Omental fat pad (tissue), 3 donors: ENCODE measurements at regions not wholly inside any gene's neighbourhood (a gene's known extent, or its start where the extent isn't known, plus 50 kb on each side); places are given as distances from the start of the nearest gene placed in this dataset.

Experiments
- ATAC-seq: fragments of 150-250 bp; one replicate; pipeline ENCODE4 v1.9.1; 2016; ENCODE audit warnings: mild to moderate bottlenecking, moderate library complexity; ENCODE audit not compliant: low FRiP score
- DNase-seq: peaks from one replicate; pipeline ENCODE4 v3.0.0-alpha.2; 2019; ENCODE audit warnings: low spot score
- TF ChIP-seq, protein P1 (sequence below), 3 donors: fragments of 450-650 bp; IDR thresholded peaks; one replicate each; pipeline ENCODE4 v1.5.1; 2016 to 2017; ENCODE audit warnings: antibody characterized with exemption in 3 of 3, mild to moderate bottlenecking in 3 of 3, moderate library complexity in 2 of 3

- ATAC-seq, result no peak
These were observed 686.5 kb upstream of the CDH2 start for GRCh38 chr18:28863396-28863795.

GRCh38 chr18:28858248-28858647 lies 681.3 kb upstream of the CDH2 start:
- no peak for DNase-seq
- no peak for ATAC-seq
- TF ChIP-seq, protein P1, sequence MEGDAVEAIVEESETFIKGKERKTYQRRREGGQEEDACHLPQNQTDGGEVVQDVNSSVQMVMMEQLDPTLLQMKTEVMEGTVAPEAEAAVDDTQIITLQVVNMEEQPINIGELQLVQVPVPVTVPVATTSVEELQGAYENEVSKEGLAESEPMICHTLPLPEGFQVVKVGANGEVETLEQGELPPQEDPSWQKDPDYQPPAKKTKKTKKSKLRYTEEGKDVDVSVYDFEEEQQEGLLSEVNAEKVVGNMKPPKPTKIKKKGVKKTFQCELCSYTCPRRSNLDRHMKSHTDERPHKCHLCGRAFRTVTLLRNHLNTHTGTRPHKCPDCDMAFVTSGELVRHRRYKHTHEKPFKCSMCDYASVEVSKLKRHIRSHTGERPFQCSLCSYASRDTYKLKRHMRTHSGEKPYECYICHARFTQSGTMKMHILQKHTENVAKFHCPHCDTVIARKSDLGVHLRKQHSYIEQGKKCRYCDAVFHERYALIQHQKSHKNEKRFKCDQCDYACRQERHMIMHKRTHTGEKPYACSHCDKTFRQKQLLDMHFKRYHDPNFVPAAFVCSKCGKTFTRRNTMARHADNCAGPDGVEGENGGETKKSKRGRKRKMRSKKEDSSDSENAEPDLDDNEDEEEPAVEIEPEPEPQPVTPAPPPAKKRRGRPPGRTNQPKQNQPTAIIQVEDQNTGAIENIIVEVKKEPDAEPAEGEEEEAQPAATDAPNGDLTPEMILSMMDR (IDR thresholded peaks at IDR 0.05), result no peak

More at GRCh38 chr18:28863396-28863795, 686.5 kb upstream of the CDH2 start:
- TF ChIP-seq, protein P1 (IDR thresholded peaks at IDR 0.05), result no peak
- no peak for DNase-seq

- TF ChIP-seq, protein P1 (IDR thresholded peaks at IDR 0.05), result no peak
- DNase-seq (no peak), ATAC-seq (no peak)
These were observed 679.1 kb upstream of the CDH2 start for GRCh38 chr18:28855989-28856388.

- TF ChIP-seq, protein P1 (IDR thresholded peaks at IDR 0.05), result no peak
- DNase-seq (no peak), ATAC-seq (no peak)
These were observed 678.6 kb upstream of the CDH2 start for GRCh38 chr18:28855524-28855923.

DNA sequence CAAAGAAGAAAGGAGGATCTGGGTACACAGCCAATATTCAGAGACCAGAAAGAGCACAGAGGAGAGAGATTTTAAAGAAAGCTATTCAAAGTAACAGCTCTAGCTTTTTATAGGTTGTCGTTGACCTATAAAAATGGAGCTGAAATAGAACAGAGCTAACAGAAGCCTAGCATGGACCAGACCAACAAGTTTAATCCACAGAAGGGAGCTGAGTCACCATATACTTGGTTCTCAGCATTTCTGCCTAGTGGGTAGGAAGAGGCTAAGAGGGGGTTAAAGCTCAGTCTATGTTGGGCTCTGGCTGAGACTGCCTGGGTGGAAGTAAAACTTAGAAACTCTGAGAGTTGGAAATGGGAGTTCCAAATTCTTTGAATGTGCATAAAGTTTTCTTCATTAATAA lies 678.0 kb upstream of the CDH2 start:
- no peak for DNase-seq
- no peak for ATAC-seq
- TF ChIP-seq, protein P1 (IDR thresholded peaks at IDR 0.05), result no peak

DNA sequence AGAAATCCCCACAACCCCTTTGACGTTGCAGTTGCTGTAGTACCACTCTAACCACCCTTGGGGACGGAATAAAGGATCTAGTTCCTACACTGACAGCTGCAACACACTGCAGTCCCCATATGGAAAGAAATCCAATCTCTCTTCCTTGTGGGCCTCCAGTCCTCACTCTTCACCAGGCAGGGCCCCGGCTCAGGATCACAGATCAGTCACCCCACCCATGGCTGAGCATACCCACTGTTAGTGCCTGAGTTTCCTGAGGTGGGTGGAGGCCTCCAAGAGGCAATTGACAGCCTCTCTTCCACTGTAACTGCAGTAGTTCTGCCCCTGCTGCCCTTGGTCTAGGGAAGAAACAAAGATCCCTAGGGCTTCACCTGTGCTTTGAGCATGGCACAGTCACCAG lies 670.0 kb upstream of the CDH2 start:
- ATAC-seq (no peak), DNase-seq (no peak)
- TF ChIP-seq, protein P1 (IDR thresholded peaks at IDR 0.05), result no peak

DNA sequence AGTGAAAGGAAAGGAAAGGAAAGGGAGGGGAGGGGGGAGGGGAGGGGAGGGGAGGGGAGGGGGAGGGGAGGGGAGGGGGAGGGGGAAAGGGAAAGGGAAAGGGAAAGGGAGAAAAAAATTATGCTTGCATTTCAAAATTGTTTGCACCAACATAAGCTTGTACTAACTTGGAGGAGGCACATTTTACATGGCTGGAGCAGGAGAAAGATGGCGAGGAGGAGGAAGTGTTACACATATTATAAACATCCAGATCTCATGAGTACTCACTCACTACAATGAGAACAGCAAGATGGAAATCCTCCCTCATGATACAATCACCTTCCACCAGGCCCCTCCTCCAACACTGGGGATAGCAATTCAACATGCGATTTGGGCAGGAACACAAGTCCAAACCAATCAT lies 660.2 kb upstream of the CDH2 start:
- ATAC-seq, result no peak

More for the DNA sequence above, 660.2 kb upstream of the CDH2 start:
- TF ChIP-seq, protein P1 (IDR thresholded peaks at IDR 0.05), result no peak
- DNase-seq, result no peak
